Hippocampal formation (tissue), 2 donors: ENCODE measurements at regions not wholly inside any gene's neighbourhood (a gene's known extent, or its start where the extent isn't known, plus 50 kb on each side); places are given as distances from the start of the nearest gene placed in this dataset.

Source experiments
- DNase-seq, 2 donors: peaks; one replicate each; lab custom pipeline; 2025; lab: John Stamatoyannopoulos, UW

GRCh38 chr5:74187757-74188156 lies 452.8 kb downstream of the ENC1 start:
- DNase-seq, result no peak

GRCh38 chr5:74186356-74187315 lies 453.9 kb downstream of the ENC1 start:
- no peak for DNase-seq

GRCh38 chr5:74185599-74185998 lies 454.9 kb downstream of the ENC1 start:
- no peak for DNase-seq

GRCh38 chr5:74184649-74185048 lies 455.9 kb downstream of the ENC1 start:
- DNase-seq, result no peak

GRCh38 chr5:74183041-74183440 lies 457.5 kb downstream of the ENC1 start:
- DNase-seq, result no peak

- DNase-seq, result no peak
Measured at GRCh38 chr5:74182603-74183002, 457.9 kb downstream of the ENC1 start.

GRCh38 chr5:74179701-74180100 lies 460.8 kb downstream of the ENC1 start:
- no peak for DNase-seq

- no peak for DNase-seq
Measured at GRCh38 chr5:74179179-74179578, 461.3 kb downstream of the ENC1 start.

GRCh38 chr5:74177961-74178360 lies 462.6 kb downstream of the ENC1 start:
- DNase-seq, result no peak

- DNase-seq, result no peak
Measured at GRCh38 chr5:74174366-74174765, 466.2 kb downstream of the ENC1 start.

- no peak for DNase-seq
Measured at GRCh38 chr5:74173665-74174064, 466.9 kb downstream of the ENC1 start.

- DNase-seq, result no peak
Measured at GRCh38 chr5:74173241-74173640, 467.3 kb downstream of the ENC1 start.

- DNase-seq, result no peak
Measured at GRCh38 chr5:74169701-74170100, 470.8 kb downstream of the ENC1 start.

- no peak for DNase-seq
Measured at GRCh38 chr5:74167930-74168315, 472.6 kb downstream of the ENC1 start.

- DNase-seq, result no peak
Measured at GRCh38 chr5:74167206-74167929, 473.2 kb downstream of the ENC1 start.

- no peak for DNase-seq
Measured at GRCh38 chr5:74166064-74166463, 474.5 kb downstream of the ENC1 start.

- DNase-seq, result no peak
Measured at GRCh38 chr5:74164725-74165235, 475.7 kb downstream of the ENC1 start.

- DNase-seq, result no peak
Measured at GRCh38 chr5:74162524-74162923, 478.0 kb downstream of the ENC1 start.

- DNase-seq, result no peak
Measured at GRCh38 chr5:74161170-74161569, 479.4 kb downstream of the ENC1 start.

GRCh38 chr5:74156728-74157383 lies 483.7 kb downstream of the ENC1 start:
- DNase-seq, result no peak

- no peak for DNase-seq
Measured at GRCh38 chr5:74155501-74155900, 485.0 kb downstream of the ENC1 start.

GRCh38 chr5:74154526-74154925 lies 486.0 kb downstream of the ENC1 start:
- no peak for DNase-seq
